ENCODE measurements at regions not wholly inside any gene's neighbourhood (a gene's known extent, or its start where the extent isn't known, plus 50 kb on each side); places are given as distances from the start of the nearest gene placed in this dataset.
"Not testable (repeated sequence)": the region's sequence is repeated elsewhere in the genome, so short reads cannot be mapped to it uniquely, and the experiment has no call there.

GRCh38 chr12:115811045-115811444 is 466.4 kb downstream of the MED13L start:
- ATAC-seq (no peak), DNase-seq (no peak)
- H3K27ac Mint-ChIP-seq: no peak overlapping the region
- peaks cover 13% of the 10 kb centered on the region for H3K9me3 Mint-ChIP-seq
- no peak overlapping the region for H3K4me3 Mint-ChIP-seq
- no peaks in the 10 kb centered on the region for H3K4me1 Mint-ChIP-seq
- H3K27me3 Mint-ChIP-seq: peaks cover 23% of the 10 kb centered on the region
- no peaks in the 10 kb centered on the region for H3K36me3 Mint-ChIP-seq (ENCODE audit: low read depth)

- H3K36me3 Mint-ChIP-seq (ENCODE audit: low read depth): no peaks in the 10 kb centered on the region
- H3K27ac Mint-ChIP-seq: no peak overlapping the region
- DNase-seq: no peak
- peaks cover 13% of the 10 kb centered on the region for H3K9me3 Mint-ChIP-seq
- ATAC-seq: no peak
- H3K4me3 Mint-ChIP-seq: no peak overlapping the region
- H3K4me1 Mint-ChIP-seq: no peaks in the 10 kb centered on the region
- peaks cover 25% of the 10 kb centered on the region for H3K27me3 Mint-ChIP-seq
Measured at GRCh38 chr12:115810122-115810901, 467.2 kb downstream of the MED13L start.

DNA sequence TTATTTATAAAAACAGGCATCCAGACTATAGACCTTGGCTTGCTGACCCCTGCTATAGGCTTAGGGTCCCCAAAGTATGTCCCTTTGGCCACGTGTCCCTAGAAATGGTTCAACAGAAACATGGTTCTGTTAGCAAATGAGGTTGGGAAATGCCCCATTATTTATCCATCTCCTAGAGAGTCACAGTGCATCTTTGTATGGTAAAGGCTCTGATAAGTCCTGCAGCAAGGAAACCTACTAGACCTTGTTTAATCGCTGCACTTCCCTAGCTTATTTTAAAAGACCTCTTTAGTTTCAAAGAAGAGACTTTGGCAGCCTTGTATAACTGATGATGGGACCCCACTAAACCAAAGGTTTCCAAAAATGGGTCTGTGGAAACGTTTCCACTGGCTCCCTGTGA is 471.5 kb downstream of the MED13L start:
- Mint-ChIP-seq H3K27ac (no peak overlapping the region), H3K36me3 (ENCODE audit: low read depth) (no peaks in the 10 kb centered on the region), H3K4me3 (no peak overlapping the region), H3K27me3 (peaks cover 20% of the 10 kb centered on the region), H3K9me3 (peaks cover under 1% of the 10 kb centered on the region), H3K4me1 (no peaks in the 10 kb centered on the region)
- DNase-seq: no peak
- ATAC-seq: no peak

- no peak overlapping the region for H3K4me3 Mint-ChIP-seq
- H3K27ac Mint-ChIP-seq: no peak overlapping the region
- no peak for ATAC-seq
- H3K4me1 Mint-ChIP-seq: no peaks in the 10 kb centered on the region
- H3K27me3 Mint-ChIP-seq: peaks cover 6% of the 10 kb centered on the region
- H3K9me3 Mint-ChIP-seq: peaks cover 4% of the 10 kb centered on the region
- no peak for DNase-seq
- H3K36me3 Mint-ChIP-seq (ENCODE audit: low read depth): no peaks in the 10 kb centered on the region
Measured at GRCh38 chr12:115802767-115803166, 474.7 kb downstream of the MED13L start.

DNA sequence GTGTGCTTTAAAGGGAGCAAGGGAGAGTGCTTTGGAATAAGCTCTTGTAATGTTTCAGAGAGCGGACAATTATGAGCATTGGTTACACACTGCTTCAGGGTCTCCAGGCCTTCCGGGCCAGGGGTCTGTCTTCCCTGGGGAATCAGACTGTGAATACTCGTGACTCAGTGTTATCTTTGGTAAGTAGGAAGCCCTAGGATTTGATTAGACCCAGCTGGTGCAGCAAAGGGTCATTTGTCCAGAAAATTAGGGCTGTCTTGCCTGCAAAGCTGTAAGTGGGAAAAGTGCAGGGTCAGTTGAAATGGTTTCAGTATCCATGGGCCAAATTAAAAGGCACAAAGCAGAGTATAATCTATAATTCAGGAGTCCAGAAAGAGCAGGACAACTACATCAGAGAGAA is 475.6 kb downstream of the MED13L start:
- DNase-seq: no peak
- Mint-ChIP-seq H3K27me3 (peaks cover 6% of the 10 kb centered on the region), H3K9me3 (peaks cover 4% of the 10 kb centered on the region)

DNA sequence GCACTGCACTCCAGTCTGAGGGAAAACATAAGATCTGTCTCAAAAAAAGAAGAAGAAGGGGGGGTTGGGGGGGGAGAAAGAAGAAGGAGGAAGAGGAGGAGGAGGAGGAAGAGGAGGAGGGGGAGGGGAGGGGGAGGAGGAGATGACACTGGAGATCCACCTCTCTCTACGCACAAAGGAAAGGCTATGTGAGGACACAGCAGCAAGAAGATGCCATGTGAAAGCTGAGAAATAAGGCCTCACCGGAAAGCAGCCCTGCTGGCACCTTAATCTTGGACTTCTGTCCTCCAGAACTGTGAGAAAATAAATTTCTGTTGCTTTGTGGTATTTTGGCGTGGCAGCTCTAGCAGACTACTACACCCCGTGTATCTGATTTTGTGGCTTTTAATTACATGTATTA is 477.9 kb downstream of the MED13L start:
- H3K27me3 Mint-ChIP-seq: no peaks in the 10 kb centered on the region
- no peak for ATAC-seq
- no peaks in the 10 kb centered on the region for H3K36me3 Mint-ChIP-seq (ENCODE audit: low read depth)
- no peaks in the 10 kb centered on the region for H3K4me1 Mint-ChIP-seq
- H3K9me3 Mint-ChIP-seq: peaks cover 7% of the 10 kb centered on the region
- no peak for DNase-seq
- no peak overlapping the region for H3K27ac Mint-ChIP-seq
- no peak overlapping the region for H3K4me3 Mint-ChIP-seq

More for the DNA sequence above, 475.6 kb downstream of the MED13L start:
- Mint-ChIP-seq H3K36me3 (ENCODE audit: low read depth) (no peaks in the 10 kb centered on the region), H3K4me1 (no peaks in the 10 kb centered on the region), H3K27ac (no peak overlapping the region), H3K4me3 (no peak overlapping the region)
- no peak for ATAC-seq

GRCh38 chr12:115798309-115798917 is 479.1 kb downstream of the MED13L start:
- DNase-seq (no peak), ATAC-seq (no peak)
- no peak overlapping the region for H3K27ac Mint-ChIP-seq
- no peak overlapping the region for H3K4me3 Mint-ChIP-seq
- H3K27me3 Mint-ChIP-seq: no peaks in the 10 kb centered on the region
- peaks cover 7% of the 10 kb centered on the region for H3K9me3 Mint-ChIP-seq
- H3K36me3 Mint-ChIP-seq (ENCODE audit: low read depth): no peaks in the 10 kb centered on the region
- no peaks in the 10 kb centered on the region for H3K4me1 Mint-ChIP-seq

DNA sequence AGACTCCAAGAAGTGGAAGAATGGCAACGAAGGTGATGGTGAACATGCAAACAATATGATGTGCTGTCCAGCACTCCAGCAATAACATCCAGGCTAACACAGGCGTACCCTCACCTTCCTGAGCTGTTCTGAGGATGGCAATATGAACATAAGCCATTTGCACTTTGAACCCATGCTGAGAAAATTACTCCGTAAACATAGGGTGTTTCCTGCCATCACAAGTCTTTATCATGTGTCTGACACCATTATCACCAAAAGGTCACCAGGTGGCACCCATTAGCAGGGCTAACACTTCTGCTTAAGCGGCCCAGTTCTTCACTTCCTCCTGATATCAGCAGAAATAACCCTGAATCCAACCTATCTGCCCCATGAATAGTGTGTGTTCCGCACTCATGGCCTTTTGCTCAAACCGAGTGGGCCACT is 482.8 kb downstream of the MED13L start:
- no peaks in the 10 kb centered on the region for H3K4me1 Mint-ChIP-seq
- H3K36me3 Mint-ChIP-seq (ENCODE audit: low read depth): no peaks in the 10 kb centered on the region
- H3K9me3 Mint-ChIP-seq: peaks cover 7% of the 10 kb centered on the region
- ATAC-seq (no peak), DNase-seq (no peak)
- H3K4me3 Mint-ChIP-seq: no peak overlapping the region
- no peak overlapping the region for H3K27ac Mint-ChIP-seq
- peaks cover 5% of the 10 kb centered on the region for H3K27me3 Mint-ChIP-seq

DNA sequence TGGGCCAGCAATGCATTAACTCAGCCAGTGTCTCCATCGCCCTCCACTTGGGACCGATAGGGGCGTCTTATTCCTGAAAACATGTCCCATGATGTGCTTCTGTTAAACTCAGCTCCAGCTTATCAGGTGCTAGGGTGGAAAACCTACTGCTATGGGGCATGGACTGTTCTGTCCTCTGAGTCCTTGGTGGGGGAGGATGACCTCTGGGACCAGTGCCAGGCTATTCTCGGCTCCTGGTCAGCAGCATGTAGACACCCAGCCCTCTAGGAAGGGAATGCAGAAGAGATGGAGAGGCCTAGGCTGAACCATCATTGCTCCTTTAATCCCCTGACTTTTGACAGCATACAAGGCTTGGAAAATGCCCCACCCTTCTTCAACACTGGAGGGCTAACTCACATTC is 486.2 kb downstream of the MED13L start:
- H3K9me3 Mint-ChIP-seq: peaks cover 4% of the 10 kb centered on the region
- H3K27me3 Mint-ChIP-seq: peaks cover 5% of the 10 kb centered on the region
- DNase-seq: no peak
- ATAC-seq: no peak
- H3K4me1 Mint-ChIP-seq: no peaks in the 10 kb centered on the region
- H3K27ac Mint-ChIP-seq: no peak overlapping the region
- H3K4me3 Mint-ChIP-seq: no peak overlapping the region
- no peaks in the 10 kb centered on the region for H3K36me3 Mint-ChIP-seq (ENCODE audit: low read depth)

GRCh38 chr12:115790526-115790925 is 487.0 kb downstream of the MED13L start:
- no peak overlapping the region for H3K4me3 Mint-ChIP-seq
- peaks cover under 1% of the 10 kb centered on the region for H3K9me3 Mint-ChIP-seq
- H3K4me1 Mint-ChIP-seq: no peaks in the 10 kb centered on the region
- DNase-seq: no peak
- peaks cover 5% of the 10 kb centered on the region for H3K27me3 Mint-ChIP-seq
- no peak overlapping the region for H3K27ac Mint-ChIP-seq
- no peak for ATAC-seq
- no peaks in the 10 kb centered on the region for H3K36me3 Mint-ChIP-seq (ENCODE audit: low read depth)

DNA sequence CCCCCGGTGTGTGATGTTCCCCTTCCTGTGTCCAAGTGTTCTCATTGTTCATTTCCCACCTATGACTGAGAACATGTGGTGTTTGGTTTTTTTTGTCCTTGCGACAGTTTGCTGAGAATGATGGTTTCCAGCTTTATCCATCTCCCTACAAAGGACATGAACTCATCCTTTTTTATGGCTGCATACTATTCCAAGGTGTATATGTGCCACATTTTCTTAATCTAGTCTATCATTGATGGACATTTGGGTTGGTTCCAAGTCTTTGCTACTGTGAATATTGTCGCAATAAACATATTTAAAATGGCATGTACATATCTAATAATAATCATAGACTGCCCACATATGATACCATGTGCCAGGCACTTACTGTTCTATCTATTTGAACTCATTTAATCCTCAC is 491.0 kb downstream of the MED13L start:
- H3K4me1 Mint-ChIP-seq; H3K36me3 Mint-ChIP-seq (ENCODE audit: low read depth); DNase-seq; H3K9me3 Mint-ChIP-seq; ATAC-seq; H3K27ac Mint-ChIP-seq; H3K4me3 Mint-ChIP-seq; H3K27me3 Mint-ChIP-seq: not testable (repeated sequence)

DNA sequence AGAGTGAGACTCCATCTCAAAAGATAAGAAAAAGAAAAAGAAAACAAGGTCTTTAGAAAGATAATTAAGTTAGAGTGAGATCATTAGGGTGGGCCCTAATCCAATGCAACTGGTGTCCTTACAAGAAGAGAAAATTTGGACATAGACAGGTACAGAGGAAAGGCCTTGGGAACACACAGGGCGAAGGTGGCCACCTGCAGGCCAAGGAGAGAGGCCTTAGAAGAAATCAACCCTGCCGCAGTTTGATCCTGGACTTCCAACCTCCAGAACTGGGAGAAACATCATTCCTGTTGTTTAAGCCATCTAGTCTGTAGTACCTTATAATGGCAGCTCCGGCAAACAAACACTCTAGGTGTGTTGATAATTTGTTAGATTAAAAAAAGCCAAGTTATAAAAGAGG is 491.9 kb downstream of the MED13L start:
- Mint-ChIP-seq H3K27me3 (no peaks in the 10 kb centered on the region), H3K27ac (no peak overlapping the region), H3K36me3 (ENCODE audit: low read depth) (no peaks in the 10 kb centered on the region), H3K4me1 (no peaks in the 10 kb centered on the region), H3K4me3 (no peak overlapping the region), H3K9me3 (no peaks in the 10 kb centered on the region)
- ATAC-seq: no peak
- no peak for DNase-seq

- no peaks in the 10 kb centered on the region for H3K27me3 Mint-ChIP-seq
- no peaks in the 10 kb centered on the region for H3K4me1 Mint-ChIP-seq
- H3K9me3 Mint-ChIP-seq: no peaks in the 10 kb centered on the region
Measured at GRCh38 chr12:115776399-115776798, 501.1 kb downstream of the MED13L start.

GRCh38 chr12:115774148-115774895 is 503.2 kb downstream of the MED13L start:
- DNase-seq (no peak), ATAC-seq (no peak)
- no peaks in the 10 kb centered on the region for H3K27me3 Mint-ChIP-seq
- H3K4me3 Mint-ChIP-seq: no peak overlapping the region
- H3K9me3 Mint-ChIP-seq: no peaks in the 10 kb centered on the region
- H3K36me3 Mint-ChIP-seq (ENCODE audit: low read depth): no peaks in the 10 kb centered on the region
- no peak overlapping the region for H3K27ac Mint-ChIP-seq
- H3K4me1 Mint-ChIP-seq: no peaks in the 10 kb centered on the region

More at GRCh38 chr12:115776399-115776798, 501.1 kb downstream of the MED13L start:
- DNase-seq: no peak
- no peak overlapping the region for H3K27ac Mint-ChIP-seq
- no peak for ATAC-seq
- no peak overlapping the region for H3K4me3 Mint-ChIP-seq
- H3K36me3 Mint-ChIP-seq (ENCODE audit: low read depth): no peaks in the 10 kb centered on the region

DNA sequence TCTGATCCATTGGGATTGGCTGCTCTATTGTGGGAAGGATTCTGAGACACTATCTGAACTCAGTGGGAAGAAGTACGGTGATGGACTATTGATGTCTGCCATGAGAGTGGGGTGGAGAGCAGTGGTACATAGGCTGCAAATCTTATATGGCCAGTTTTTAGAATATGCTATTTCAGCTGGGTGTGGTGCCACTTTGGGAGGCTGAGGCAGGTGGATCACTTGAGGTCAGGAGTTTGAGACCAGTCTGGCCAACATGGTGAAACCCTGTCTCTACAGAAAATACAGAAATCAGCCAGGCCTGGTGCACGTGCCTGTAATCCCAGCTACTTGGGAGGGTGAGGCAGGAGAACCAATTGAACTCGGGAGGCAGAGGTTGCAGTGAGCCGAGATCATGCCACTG is 505.9 kb downstream of the MED13L start:
- no peak overlapping the region for H3K4me3 Mint-ChIP-seq
- H3K27ac Mint-ChIP-seq: no peak overlapping the region
- H3K36me3 Mint-ChIP-seq (ENCODE audit: low read depth): no peaks in the 10 kb centered on the region
- H3K9me3 Mint-ChIP-seq: no peaks in the 10 kb centered on the region
- no peaks in the 10 kb centered on the region for H3K27me3 Mint-ChIP-seq
- ATAC-seq: no peak
- DNase-seq: no peak
- H3K4me1 Mint-ChIP-seq: no peaks in the 10 kb centered on the region

All from activated naive CD8-positive, alpha-beta T cell treated with anti-CD3 and anti-CD28 coated beads, Interleukin-2, amount 50 U/mL, for 24 hours (primary cell).